ENCODE measurements at regions not wholly inside any gene's neighbourhood (a gene's known extent, or its start where the extent isn't known, plus 50 kb on each side); places are given as distances from the start of the nearest gene placed in this dataset.

DNA sequence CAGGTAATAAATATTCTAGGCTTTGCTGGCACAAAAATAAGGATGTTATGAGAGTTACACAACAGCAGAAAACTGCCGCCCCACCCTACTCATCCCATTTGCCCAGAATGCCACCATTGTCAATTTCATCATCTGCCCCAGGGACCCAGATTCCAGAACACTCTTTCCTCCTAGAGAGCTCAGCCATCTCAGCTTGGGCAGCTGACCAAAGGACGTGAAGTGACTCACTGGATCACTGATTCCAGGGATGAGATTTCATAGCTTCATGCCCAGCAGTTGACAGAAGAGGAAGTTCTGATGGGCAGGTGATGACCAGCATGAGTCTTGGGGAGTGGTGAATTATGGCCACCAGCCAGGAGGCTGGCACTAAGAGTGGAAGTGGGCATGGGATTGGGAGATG is 450.3 kb downstream of the RMST start:
- H3K36me3 ChIP-seq = no peaks in the 10 kb centered on the region
- H3K9me3 ChIP-seq = no peaks in the 10 kb centered on the region
- intact Hi-C loops (cut with DNase I) = no loop called here
- no peaks in the 10 kb centered on the region for H3K27me3 ChIP-seq
- DNase-seq = no peak
- H3K27ac ChIP-seq = no peak overlapping the region
- H3K4me3 ChIP-seq = no peak overlapping the region
- no peak for TF ChIP-seq CTCF (IDR thresholded peaks at IDR 0.05)
- peak in 1 of 8 donors; percentile 39 for ATAC-seq
- WGBS, 2 donors = 67 to 77% methylated on average over 2 of the region's 2 CpGs
- no peaks in the 10 kb centered on the region for H3K4me1 ChIP-seq

GRCh38 chr12:97921979-97922722 is 459.5 kb downstream of the RMST start:
- WGBS, 2 donors = 63 to 68% methylated on average over 1 of the region's 1 CpG
- Histone ChIP-seq H3K27ac (peak overlapping the region in 1 of 10 donors; percentile 64), H3K27me3 (no peaks in the 10 kb centered on the region), H3K9me3 (no peaks in the 10 kb centered on the region), H3K36me3 (no peaks in the 10 kb centered on the region), H3K4me3 (no peak overlapping the region), H3K4me1 (no peaks in the 10 kb centered on the region)
- intact Hi-C loops (cut with DNase I) = no loop called here
- DNase-seq = no peak
- ATAC-seq = peak in 1 of 8 donors; percentile 51
- no peak for TF ChIP-seq CTCF (IDR thresholded peaks at IDR 0.05)

GRCh38 chr12:97923546-97923945 is 460.9 kb downstream of the RMST start:
- Histone ChIP-seq H3K36me3 (no peaks in the 10 kb centered on the region), H3K27me3 (no peaks in the 10 kb centered on the region), H3K4me3 (no peak overlapping the region), H3K4me1 (no peaks in the 10 kb centered on the region), H3K27ac (no peak overlapping the region), H3K9me3 (no peaks in the 10 kb centered on the region)
- no peak for TF ChIP-seq CTCF (IDR thresholded peaks at IDR 0.05)
- whole genome bisulfite sequencing, 2 donors = 92% methylated on average over 2 of the region's 2 CpGs
- no peak for DNase-seq
- intact Hi-C loops (cut with DNase I) = no loop called here
- ATAC-seq = no peak

- no peaks in the 10 kb centered on the region for H3K9me3 ChIP-seq
- no peaks in the 10 kb centered on the region for H3K36me3 ChIP-seq
- no peak for TF ChIP-seq CTCF (IDR thresholded peaks at IDR 0.05)
- H3K4me1 ChIP-seq = no peaks in the 10 kb centered on the region
- ATAC-seq (no peak), DNase-seq (no peak)
- WGBS, 2 donors = 60 to 68% methylated on average over 4 of the region's 4 CpGs
- intact Hi-C loops (cut with DNase I) = no loop called here
- no peaks in the 10 kb centered on the region for H3K27me3 ChIP-seq
- no peak overlapping the region for H3K27ac ChIP-seq
- no peak overlapping the region for H3K4me3 ChIP-seq
Observed at GRCh38 chr12:97924122-97924521, 461.5 kb downstream of the RMST start.

Measured in heart right ventricle (tissue), 16 donors.